Activated naive CD4-positive, alpha-beta T cell treated with Interleukin-2 at 50 U/mL for 16 hours (primary cell): ENCODE measurements at regions not wholly inside any gene's neighbourhood (a gene's known extent, or its start where the extent isn't known, plus 50 kb on each side); places are given as distances from the start of the nearest gene placed in this dataset.

Experiments
- DNase-seq: peaks from one replicate; pipeline ENCODE4 v3.0.0-alpha.2; 2020

DNA sequence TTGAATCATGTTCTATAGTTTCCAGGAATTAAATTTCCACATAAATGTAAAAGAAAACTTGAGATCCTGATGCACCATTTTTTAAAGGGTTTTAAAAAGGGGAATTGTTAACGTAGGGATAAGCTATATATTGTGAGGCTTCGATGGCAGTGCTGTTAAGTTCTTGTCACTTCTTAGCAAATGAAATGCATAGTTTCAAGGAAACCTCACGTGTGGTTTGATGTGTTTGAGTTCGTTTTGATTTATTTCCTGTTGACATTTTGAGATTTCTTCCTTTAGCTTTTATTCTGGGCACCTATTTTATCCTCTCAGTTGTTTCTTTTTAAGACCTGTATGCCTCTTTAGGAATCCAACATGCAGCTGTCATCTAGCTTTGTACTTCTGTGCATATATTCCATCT lies 301.0 kb downstream of the DOCK8 start:
- DNase-seq = no peak

DNA sequence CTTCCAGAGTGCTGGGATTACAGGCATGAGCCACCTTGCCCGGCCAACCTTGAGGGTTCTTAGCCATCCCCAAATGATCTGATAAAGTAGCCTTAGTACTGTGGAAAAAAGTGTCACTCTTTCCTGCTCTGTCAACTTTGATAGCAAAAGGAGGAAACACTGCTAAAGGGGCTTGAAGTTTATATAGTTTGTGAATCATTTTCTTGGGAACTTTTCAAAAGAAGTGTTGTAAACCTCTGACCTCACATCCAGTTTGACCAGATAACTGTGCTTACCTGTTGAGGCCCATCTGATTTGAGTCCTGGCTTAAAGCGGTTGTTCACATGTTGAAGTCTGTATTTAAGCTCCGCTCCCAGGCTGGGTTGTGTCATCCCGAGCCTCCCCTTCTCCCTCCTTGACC lies 303.3 kb downstream of the DOCK8 start:
- DNase-seq = no peak

DNA sequence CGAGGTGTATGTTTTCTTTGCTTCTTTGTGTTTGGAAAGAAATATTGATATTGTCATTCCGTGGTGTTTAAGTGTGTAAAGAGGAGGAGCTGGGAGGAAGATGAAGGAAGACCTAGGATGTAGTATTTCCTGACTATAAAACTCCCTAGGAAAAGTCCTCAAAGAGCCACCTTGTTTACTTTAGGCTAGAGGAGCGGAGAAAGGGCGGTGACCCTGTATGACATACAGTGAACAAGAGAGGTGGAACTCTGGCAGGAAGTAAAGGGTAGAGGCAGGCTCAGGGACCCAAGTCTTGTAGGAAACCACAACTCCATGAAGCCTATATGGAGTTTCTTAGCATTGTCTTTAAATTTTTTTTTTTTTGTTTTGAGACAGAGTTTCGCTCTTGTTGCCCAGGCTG lies 303.9 kb downstream of the DOCK8 start:
- DNase-seq = no peak

DNA sequence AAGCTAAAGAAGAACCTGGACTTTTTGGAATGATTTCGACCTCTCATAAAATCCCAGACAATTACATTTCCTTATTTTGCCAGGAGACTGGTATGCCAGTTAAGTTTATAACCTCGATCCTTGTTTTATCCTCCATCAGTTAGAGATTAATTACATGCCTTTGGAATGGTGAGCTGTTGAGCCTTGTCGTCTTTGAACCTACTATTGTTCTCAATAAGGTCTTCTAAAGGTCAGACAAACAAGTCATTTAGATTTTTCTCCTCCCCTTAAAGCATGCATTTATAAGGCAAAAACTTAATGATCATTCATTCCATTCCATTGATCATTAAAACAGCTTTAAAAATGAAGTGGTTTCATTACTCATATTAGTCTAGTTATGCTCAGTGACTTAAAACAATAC lies 304.9 kb downstream of the DOCK8 start:
- DNase-seq = no peak

- no peak for DNase-seq
Observed at GRCh38 chr9:520302-520701, 305.6 kb downstream of the DOCK8 start.

DNA sequence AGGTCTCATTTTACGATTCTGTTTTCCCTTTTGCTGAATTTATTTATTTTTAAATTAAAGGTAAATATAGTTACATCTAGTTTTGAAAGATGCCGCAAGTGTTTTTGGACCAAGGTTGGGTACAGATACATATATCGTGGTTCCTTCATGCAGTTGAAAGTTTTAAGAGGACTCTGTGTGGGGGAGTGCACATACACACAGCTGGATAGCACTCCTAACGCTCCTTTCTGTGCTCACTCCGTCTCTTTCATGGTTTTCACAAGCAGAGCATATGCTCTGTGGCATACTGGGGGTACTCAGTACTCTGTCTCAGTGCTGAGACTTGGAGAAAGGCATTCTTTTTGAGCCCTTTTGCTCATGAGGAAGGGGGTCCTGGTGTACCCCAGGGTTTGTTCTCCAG lies 307.5 kb downstream of the DOCK8 start:
- DNase-seq = no peak

DNA sequence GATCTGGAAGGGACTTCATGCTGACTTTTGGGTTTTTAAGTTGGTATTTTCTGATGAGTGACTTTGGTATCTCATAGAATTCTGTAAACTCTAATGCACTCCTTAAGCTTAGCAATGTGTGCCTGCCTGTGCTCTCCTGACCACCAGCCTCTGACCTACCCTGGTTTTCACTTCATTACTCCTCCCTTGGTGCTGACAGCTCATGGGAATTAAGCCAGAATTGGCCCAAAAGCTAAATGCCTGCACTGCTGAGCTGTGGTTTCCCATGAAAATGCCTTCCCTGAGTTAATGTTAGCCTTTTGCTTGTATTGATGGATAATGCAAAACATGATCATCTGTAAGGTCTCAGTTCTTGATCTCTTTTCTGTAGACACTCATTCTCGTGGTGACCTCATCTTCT lies 308.0 kb downstream of the DOCK8 start:
- DNase-seq = no peak

GRCh38 chr9:523444-523843 lies 308.8 kb downstream of the DOCK8 start:
- no peak for DNase-seq

- DNase-seq = no peak
Observed at GRCh38 chr9:524008-524407, 309.3 kb downstream of the DOCK8 start.

DNA sequence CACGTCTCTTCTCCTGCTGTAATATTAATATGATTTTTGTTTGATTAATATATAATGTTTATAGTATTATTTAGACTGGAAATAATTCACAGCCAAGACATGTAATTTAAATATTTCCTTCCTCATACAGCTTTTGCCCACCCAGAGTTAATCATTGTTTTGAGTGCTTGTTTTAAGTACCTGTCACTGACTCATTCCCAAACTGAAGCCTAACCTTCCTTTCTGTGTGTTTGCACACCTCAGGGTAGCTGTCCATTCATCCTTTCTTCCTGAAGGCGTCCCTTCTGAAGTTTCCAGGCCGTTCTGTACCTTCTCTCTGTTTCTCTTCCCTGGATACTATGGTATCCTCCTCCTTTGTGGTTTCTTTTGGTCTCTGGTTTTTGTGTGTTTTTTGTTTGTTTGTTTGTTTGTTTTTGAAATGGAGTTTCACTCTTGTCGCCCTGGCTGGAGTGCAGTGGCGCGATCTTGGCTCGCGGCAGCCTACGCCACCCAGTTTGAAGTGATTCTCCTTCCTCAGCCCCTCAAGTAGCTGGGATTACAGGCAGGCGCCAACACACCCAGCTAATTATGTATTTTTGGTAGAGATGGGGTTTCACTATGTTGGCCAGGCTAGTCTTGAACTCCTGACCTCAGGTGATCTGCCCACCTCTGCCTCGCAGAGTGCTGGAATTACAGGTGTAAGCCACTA lies 312.4 kb downstream of the DOCK8 start:
- DNase-seq = no peak

DNA sequence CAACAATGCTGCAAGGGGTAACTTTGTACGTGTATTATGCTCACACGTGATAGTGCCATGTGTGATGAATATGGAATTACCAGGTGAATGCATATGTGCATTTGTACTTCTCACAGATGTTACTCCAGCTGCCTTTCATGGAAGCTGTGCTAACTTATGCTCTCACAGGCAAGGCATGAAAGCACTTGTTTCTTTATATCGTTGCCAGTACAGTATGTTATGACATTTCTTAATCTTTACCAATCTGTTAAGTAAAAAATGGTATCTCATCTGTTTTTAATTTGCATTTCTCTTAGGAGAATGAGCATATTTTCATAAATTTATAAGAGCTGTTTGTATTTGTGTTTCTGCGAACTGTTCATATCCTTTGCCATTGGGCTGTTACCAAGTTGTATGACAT lies 311.8 kb upstream of the DMRT1 start:
- DNase-seq = no peak

DNA sequence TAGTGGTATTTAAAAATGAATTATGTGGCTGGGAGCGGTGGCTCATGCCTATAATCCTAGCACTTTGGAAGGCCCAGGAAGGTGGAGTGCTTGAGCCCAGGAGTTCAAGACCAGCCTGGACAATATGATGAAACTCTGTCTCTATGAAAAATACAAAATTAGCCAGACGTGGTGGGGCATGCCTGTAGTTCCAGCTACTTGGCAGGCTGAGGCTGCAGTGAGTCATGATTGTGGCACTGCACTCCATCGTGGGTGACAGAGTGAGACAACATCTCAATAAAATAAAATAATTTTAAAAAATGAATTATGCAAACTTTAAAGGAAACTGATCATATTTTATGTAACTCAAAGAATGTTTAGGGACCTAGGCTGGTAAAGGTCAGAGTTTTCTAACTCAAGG lies 310.8 kb upstream of the DMRT1 start:
- no peak for DNase-seq

DNA sequence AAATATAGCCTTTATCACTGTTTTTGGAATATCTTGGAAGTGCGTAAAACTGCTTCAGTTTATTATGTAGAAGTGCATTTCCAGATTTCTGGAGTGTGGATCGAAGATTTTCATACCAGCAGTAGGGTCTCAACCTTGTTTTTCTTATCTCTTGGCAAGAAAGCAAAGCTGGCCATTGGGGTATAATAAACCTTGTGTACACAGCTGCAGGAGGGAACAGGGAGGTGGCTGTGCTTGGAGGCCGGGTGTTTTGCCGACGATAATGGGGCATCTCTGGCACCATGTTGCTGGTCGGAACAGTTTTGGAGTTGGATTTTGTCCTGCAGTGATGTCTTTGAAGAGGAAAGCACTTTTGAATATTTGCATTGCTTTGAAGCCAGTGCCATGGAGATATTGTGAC lies 308.8 kb upstream of the DMRT1 start:
- no peak for DNase-seq

- no peak for DNase-seq
Observed at GRCh38 chr9:534886-535285, 306.6 kb upstream of the DMRT1 start.

- no peak for DNase-seq
Observed at GRCh38 chr9:535356-535755, 306.1 kb upstream of the DMRT1 start.

- DNase-seq = no peak
Observed at GRCh38 chr9:536597-537511, 304.6 kb upstream of the DMRT1 start.

DNA sequence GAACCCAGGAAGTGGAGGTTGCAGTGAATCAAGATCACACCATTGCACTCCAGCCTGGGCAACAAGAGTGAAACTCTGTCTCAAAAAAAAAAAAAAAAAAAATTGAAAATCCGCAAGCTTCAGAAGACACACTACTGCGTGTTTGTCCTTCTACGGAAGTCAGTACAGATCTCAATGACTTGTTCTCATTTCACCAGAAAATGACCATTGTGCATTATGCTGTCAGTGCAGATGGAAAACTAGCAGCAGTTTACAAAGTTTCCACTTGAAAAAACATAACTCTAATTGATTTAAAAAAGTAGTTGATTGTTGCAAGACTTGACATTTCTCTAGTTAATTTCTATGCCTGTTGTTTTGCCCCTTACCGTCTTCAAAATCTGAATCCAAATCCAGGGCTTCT lies 298.0 kb upstream of the DMRT1 start:
- no peak for DNase-seq

GRCh38 chr9:545480-545879 lies 296.0 kb upstream of the DMRT1 start:
- no peak for DNase-seq

GRCh38 chr9:546235-546634 lies 295.3 kb upstream of the DMRT1 start:
- no peak for DNase-seq

DNA sequence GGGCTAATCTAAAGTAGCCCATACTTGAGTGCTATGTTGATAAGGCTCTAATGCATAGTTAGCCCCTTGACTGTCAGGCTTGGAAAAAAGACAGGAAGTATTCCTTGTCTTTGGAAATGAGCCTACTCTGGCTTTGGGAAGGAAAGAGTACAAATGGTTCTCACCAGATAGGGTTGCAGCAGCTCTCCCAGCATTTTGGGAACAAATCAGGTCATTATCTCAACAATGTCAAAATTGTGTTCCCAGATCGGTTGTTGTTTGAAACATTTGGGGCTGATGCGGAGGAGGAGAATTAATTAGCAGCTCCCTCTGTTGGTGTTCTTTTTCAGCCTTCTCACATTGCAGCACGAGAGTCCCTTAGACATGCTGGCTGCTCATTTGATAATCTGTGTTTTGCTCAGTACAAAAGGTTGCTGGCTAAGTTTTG lies 294.7 kb upstream of the DMRT1 start:
- no peak for DNase-seq

DNA sequence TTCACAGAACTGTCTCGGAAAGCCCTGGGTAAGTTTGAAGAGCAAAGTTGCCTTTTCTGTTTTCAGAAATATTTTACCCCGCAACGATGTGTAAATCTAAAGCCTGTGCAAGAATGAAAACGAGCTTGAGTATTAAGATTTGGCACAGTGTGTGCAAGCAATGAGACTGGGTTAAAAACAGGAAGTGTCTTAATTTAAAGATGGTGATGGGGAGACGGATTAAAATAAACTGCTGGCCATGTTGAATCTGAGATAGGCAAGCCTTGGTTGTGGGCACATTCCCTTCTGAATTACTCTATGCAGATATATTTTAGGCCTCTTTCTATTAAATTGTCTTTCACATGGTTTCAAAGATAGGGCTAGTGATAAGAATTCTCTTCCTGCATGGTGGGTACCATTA lies 294.2 kb upstream of the DMRT1 start:
- no peak for DNase-seq

GRCh38 chr9:549455-549997 lies 292.0 kb upstream of the DMRT1 start:
- no peak for DNase-seq

DNA sequence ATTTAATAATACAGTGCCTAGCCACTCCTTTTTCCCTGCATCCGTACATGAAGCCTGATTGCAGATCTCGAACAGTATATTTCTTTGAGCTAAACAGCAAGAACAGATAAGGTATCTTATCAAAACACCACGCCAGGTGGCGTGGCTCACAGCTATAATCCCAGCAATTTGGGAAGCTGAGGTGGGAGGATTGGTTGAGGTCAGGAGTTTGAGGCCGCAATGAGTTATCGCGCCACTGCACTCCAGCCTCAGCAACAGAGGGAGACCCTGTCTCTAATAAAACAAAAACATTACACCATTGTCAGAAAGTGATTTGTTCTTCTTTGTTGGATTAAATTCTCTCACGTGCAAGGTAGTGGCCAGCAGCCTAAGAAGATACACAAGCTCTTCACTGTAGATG lies 291.2 kb upstream of the DMRT1 start:
- DNase-seq = no peak
